Trophoblast cell (in vitro differentiated cells and primary cell): ENCODE measurements at regions not wholly inside any gene's neighbourhood (a gene's known extent, or its start where the extent isn't known, plus 50 kb on each side); places are given as distances from the start of the nearest gene placed in this dataset.

Experiments used
- DNase-seq, 2 donors: peaks; one replicate each; pipeline ENCODE4 v3.0.0-alpha.2; 2016
- H2AFZ ChIP-seq: 2 replicates; pipeline ENCODE4 v1.6.1; 2013; ENCODE audit warnings: low read length, moderate library complexity, mild to moderate bottlenecking; ENCODE audit not compliant: insufficient read depth, poor library complexity
- H2AK5ac ChIP-seq: 2 replicates; pipeline ENCODE4 v1.6.1; 2013; ENCODE audit warnings: mild to moderate bottlenecking, low read length
- H2BK120ac ChIP-seq: 2 replicates; pipeline ENCODE4 v1.6.1; 2013; ENCODE audit warnings: low read length, mild to moderate bottlenecking, moderate library complexity; ENCODE audit not compliant: insufficient read depth, poor library complexity
- H2BK12ac ChIP-seq: 2 replicates; pipeline ENCODE4 v1.6.1; 2013; ENCODE audit warnings: mild to moderate bottlenecking, low read length, moderate library complexity
- H2BK5ac ChIP-seq: 2 replicates; pipeline ENCODE4 v1.6.1; 2013; ENCODE audit warnings: low read length, low read depth, moderate library complexity, mild to moderate bottlenecking; ENCODE audit not compliant: poor library complexity
- H3K14ac ChIP-seq: 2 replicates; pipeline ENCODE4 v1.6.1; 2013; ENCODE audit warnings: mild to moderate bottlenecking, low read length
- H3K18ac ChIP-seq: 2 replicates; pipeline ENCODE4 v1.6.1; 2013; ENCODE audit warnings: mild to moderate bottlenecking, low read length
- H3K23ac ChIP-seq: 2 replicates; pipeline ENCODE4 v1.6.1; 2013; ENCODE audit warnings: low read length
- H3K27ac ChIP-seq: 2 replicates; pipeline ENCODE4 v1.5.1; 2013; ENCODE audit warnings: low read depth, mild to moderate bottlenecking, inconsistent platforms, low read length, moderate library complexity
- H3K27me3 ChIP-seq: 2 replicates; pipeline ENCODE4 v1.6.1; 2013; ENCODE audit warnings: inconsistent platforms, mild to moderate bottlenecking, low read length, moderate library complexity; ENCODE audit not compliant: insufficient read depth
- H3K36me3 ChIP-seq, 2 experiments: 1 replicate in 1 of 2; 2 replicates in 1 of 2; pipeline ENCODE4 v1.6.1; 2013; ENCODE audit warnings: low read length in 2 of 2, mild to moderate bottlenecking in 2 of 2, moderate library complexity in 1 of 2; ENCODE audit not compliant: insufficient read depth in 2 of 2, control insufficient read depth in 1 of 2
- H3K4ac ChIP-seq: 2 replicates; pipeline ENCODE4 v1.6.1; 2013; ENCODE audit warnings: low read depth, mild to moderate bottlenecking, low read length, moderate library complexity
- H3K4me1 ChIP-seq, 2 experiments: 1 replicate in 1 of 2; 2 replicates in 1 of 2; pipeline ENCODE4 v1.6.1; 2013; ENCODE audit warnings: low read length in 2 of 2, mild to moderate bottlenecking in 2 of 2, moderate library complexity in 1 of 2; ENCODE audit not compliant: insufficient read depth in 2 of 2, control insufficient read depth in 1 of 2
- H3K4me2 ChIP-seq: 2 replicates; pipeline ENCODE4 v1.6.1; 2013; ENCODE audit warnings: inconsistent platforms, mild to moderate bottlenecking, low read length, moderate library complexity
- H3K4me3 ChIP-seq: 2 replicates; pipeline ENCODE4 v1.5.1; 2013; ENCODE audit warnings: mild to moderate bottlenecking, low read depth, low read length, inconsistent platforms
- H3K79me1 ChIP-seq: one replicate; pipeline ENCODE4 v1.6.1; 2013; ENCODE audit warnings: low read length
- H3K79me2 ChIP-seq: 2 replicates; pipeline ENCODE4 v1.6.1; 2013; ENCODE audit warnings: low read length, mild to moderate bottlenecking; ENCODE audit not compliant: control insufficient read depth, insufficient read depth, poor library complexity
- H3K9ac ChIP-seq: 2 replicates; pipeline ENCODE4 v1.6.1; 2013; ENCODE audit warnings: mild to moderate bottlenecking, low read length
- H3K9me3 ChIP-seq: 2 replicates; pipeline ENCODE4 v1.6.1; 2013; ENCODE audit warnings: low read depth, mild to moderate bottlenecking, control low read depth, inconsistent platforms, low read length; ENCODE audit not compliant: insufficient read depth
- H4K12ac ChIP-seq: 2 replicates; pipeline ENCODE4 v1.6.1; 2013; ENCODE audit warnings: low read depth, mild to moderate bottlenecking, low read length, moderate library complexity
- H4K8ac ChIP-seq: 2 replicates; pipeline ENCODE4 v1.6.1; 2013; ENCODE audit warnings: low read depth, mild to moderate bottlenecking, low read length, moderate library complexity
- H4K91ac ChIP-seq: one replicate; pipeline ENCODE4 v1.6.1; 2013; ENCODE audit warnings: low read depth, mild to moderate bottlenecking, low read length, moderate library complexity
- WGBS: extraction: QIAGEN DNeasy Blood & Tissue Kit; methylation state at CpG from one replicate; pipeline ENCODE4 v1.1.7; 2013; ENCODE audit warnings: missing lambda C conversion rate; ENCODE audit not compliant: insufficient read length, insufficient coverage; ENCODE audit errors: extremely low coverage; 5-methylcytosine and 5-hydroxymethylcytosine counted together

- no CpG with 5 or more reads among the region's 2 CpGs for WGBS
- Histone ChIP-seq H3K4ac (no peak overlapping the region), H3K27ac (no peak overlapping the region), H3K36me3 (no peaks in the 10 kb centered on the region), H2BK120ac (no peak overlapping the region), H2AFZ (no peak overlapping the region), H3K9ac (no peak overlapping the region), H3K4me3 (no peak overlapping the region), H3K4me2 (no peak overlapping the region), H3K4me1 (peaks cover 2 to 8% of the 10 kb centered on the region in 2 experiments), H4K91ac (no peak overlapping the region), H4K8ac (no peak overlapping the region), H3K27me3 (no peaks in the 10 kb centered on the region), H3K23ac (no peak overlapping the region), H4K12ac (no peak overlapping the region), H3K14ac (no peak overlapping the region), H3K79me1 (no peaks in the 10 kb centered on the region), H2BK5ac (no peak overlapping the region), H3K79me2 (peaks cover 2% of the 10 kb centered on the region), H2BK12ac (no peak overlapping the region), H3K9me3 (peaks cover 2% of the 10 kb centered on the region), H2AK5ac (no peak overlapping the region), H3K18ac (no peak overlapping the region)
- no peak for DNase-seq
Measured at GRCh38 chr4:37537484-37537883, 148.7 kb downstream of the RELL1 start.

DNA sequence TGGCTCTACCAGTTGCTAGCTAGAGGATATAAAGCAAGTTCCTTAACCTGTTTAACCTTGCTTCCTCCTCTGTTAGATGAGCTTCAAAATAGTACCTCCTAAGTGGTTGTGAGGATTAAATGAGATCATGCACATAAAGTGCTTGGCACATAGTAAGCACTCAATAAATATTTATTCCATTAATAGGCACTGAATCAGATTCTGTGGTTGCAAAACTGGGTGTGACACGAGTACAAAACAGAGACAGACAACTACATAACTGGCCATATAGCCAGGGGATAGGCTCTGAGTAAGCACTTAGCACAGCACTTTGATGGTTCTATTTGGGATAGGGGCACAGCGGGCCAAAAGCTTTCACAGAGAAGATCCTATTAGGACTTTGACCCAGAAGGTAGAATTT lies 150.3 kb downstream of the RELL1 start:
- Histone ChIP-seq H3K23ac (no peak overlapping the region), H3K79me2 (no peaks in the 10 kb centered on the region), H3K36me3 (no peaks in the 10 kb centered on the region), H3K4me2 (no peak overlapping the region), H4K8ac (no peak overlapping the region), H2AK5ac (no peak overlapping the region), H3K9ac (no peak overlapping the region), H3K79me1 (no peaks in the 10 kb centered on the region), H3K27ac (no peak overlapping the region), H3K18ac (no peak overlapping the region), H4K12ac (no peak overlapping the region), H3K4ac (no peak overlapping the region), H3K14ac (no peak overlapping the region), H3K9me3 (peaks cover 2% of the 10 kb centered on the region), H2BK5ac (no peak overlapping the region), H3K4me3 (no peak overlapping the region), H2AFZ (no peak overlapping the region), H4K91ac (no peak overlapping the region), H2BK120ac (no peak overlapping the region), H3K4me1 (peaks cover 2 to 6% of the 10 kb centered on the region in 2 experiments), H2BK12ac (no peak overlapping the region), H3K27me3 (no peaks in the 10 kb centered on the region)
- WGBS, result no CpG with 5 or more reads among the region's 2 CpGs
- peak; percentile 71 to 74 for DNase-seq

DNA sequence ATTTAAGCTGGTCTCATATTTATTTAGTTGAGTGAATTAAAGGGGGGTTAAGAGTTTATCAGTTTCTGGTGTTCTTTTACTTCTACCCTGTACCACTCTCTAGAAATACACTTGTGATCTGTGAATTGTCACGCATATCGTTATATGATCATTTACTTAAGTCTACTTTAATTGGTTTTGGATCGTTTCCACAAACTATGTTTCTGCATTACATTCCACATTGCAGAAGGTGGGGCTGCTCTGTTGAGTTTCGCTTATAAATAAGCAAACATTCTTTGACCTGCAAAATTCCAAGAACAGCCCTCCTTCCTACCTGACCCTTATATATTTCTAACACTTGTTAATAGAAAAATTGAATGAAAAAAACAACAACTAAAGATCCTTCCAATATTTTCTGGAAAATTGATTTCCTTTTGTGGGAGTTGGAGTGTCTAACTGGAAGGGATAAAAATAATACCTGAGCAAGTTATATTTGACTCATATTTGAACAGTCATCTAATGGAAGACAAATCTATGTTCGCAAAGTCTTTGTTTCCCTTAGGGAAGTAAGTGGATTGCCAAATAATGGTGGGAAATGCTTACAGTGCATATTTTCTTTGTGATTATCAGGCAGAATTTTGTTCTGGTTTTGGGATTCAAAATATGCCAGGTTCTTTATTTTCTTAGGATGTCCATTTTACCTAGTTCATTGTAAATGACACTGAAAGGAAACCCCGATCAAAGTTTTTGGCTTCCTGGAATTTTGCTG lies 152.7 kb downstream of the RELL1 start:
- H3K79me1 ChIP-seq, result peaks cover 8% of the 10 kb centered on the region
- H4K91ac ChIP-seq, result no peak overlapping the region
- peaks cover 4 to 9% of the 10 kb centered on the region in 2 experiments for H3K4me1 ChIP-seq
- no peaks in the 10 kb centered on the region for H3K27me3 ChIP-seq
- H2BK120ac ChIP-seq, result no peak overlapping the region
- H3K36me3 ChIP-seq, result no peaks in the 10 kb centered on the region
- H2AFZ ChIP-seq, result no peak overlapping the region
- no peak overlapping the region for H2BK12ac ChIP-seq
- no peak overlapping the region for H3K9ac ChIP-seq
- H3K9me3 ChIP-seq, result peaks cover 3% of the 10 kb centered on the region
- no peak overlapping the region for H2AK5ac ChIP-seq
- no peak overlapping the region for H3K4ac ChIP-seq
- WGBS, result no CpG with 5 or more reads among the region's 6 CpGs
- no peak for DNase-seq
- H2BK5ac ChIP-seq, result no peak overlapping the region
- no peak overlapping the region for H3K27ac ChIP-seq
- H3K4me3 ChIP-seq, result no peak overlapping the region
- H3K4me2 ChIP-seq, result no peak overlapping the region
- H4K8ac ChIP-seq, result no peak overlapping the region
- no peak overlapping the region for H3K18ac ChIP-seq
- H3K23ac ChIP-seq, result no peak overlapping the region
- H3K79me2 ChIP-seq, result no peaks in the 10 kb centered on the region
- H4K12ac ChIP-seq, result no peak overlapping the region
- H3K14ac ChIP-seq, result no peak overlapping the region

- peaks cover 6 to 10% of the 10 kb centered on the region in 2 experiments for H3K4me1 ChIP-seq
- no peak overlapping the region for H2BK120ac ChIP-seq
- no peak overlapping the region for H2AFZ ChIP-seq
- no peak overlapping the region for H4K12ac ChIP-seq
- H3K27me3 ChIP-seq, result no peaks in the 10 kb centered on the region
- no peak overlapping the region for H2AK5ac ChIP-seq
- no peak overlapping the region for H2BK12ac ChIP-seq
- H4K91ac ChIP-seq, result no peak overlapping the region
- no peaks in the 10 kb centered on the region for H3K36me3 ChIP-seq
- no peak overlapping the region for H3K9ac ChIP-seq
- H3K9me3 ChIP-seq, result peaks cover 3% of the 10 kb centered on the region
- H3K4ac ChIP-seq, result no peak overlapping the region
- WGBS, result no CpG with 5 or more reads among the region's 2 CpGs
- DNase-seq, result peak; percentile 75 to 93
- H3K79me2 ChIP-seq, result no peaks in the 10 kb centered on the region
- H3K14ac ChIP-seq, result no peak overlapping the region
- peak overlapping the region; percentile 56 for H3K27ac ChIP-seq
- H3K4me3 ChIP-seq, result no peak overlapping the region
- H3K18ac ChIP-seq, result no peak overlapping the region
- H4K8ac ChIP-seq, result no peak overlapping the region
- peaks cover 8% of the 10 kb centered on the region for H3K79me1 ChIP-seq
- no peak overlapping the region for H2BK5ac ChIP-seq
- H3K23ac ChIP-seq, result no peak overlapping the region
- no peak overlapping the region for H3K4me2 ChIP-seq
Measured at GRCh38 chr4:37531151-37531550, 155.0 kb downstream of the RELL1 start.
